MCF 10A (cell line): ENCODE measurements at regions not wholly inside any gene's neighbourhood (a gene's known extent, or its start where the extent isn't known, plus 50 kb on each side); places are given as distances from the start of the nearest gene placed in this dataset.

Source experiments
- BruUV-seq: library from RNA; stranded (reverse); fragments of 400-500 nt; replicated peaks from 2 replicates; lab custom pipeline; 2021; lab: Mats Ljungman, UMichigan
- CTCF ChIA-PET: fragments of 300-600 bp; sonication (Branson Sonifier 250); formaldehyde crosslinking; extraction: SDS; loops from one replicate; lab custom pipeline; 2021; ENCODE audit warnings: antibody characterized with exemption, inconsistent platforms; lab: Yijun Ruan, JAX
- POLR2A ChIA-PET: fragments of 300-600, 350-650 bp; sonication (Branson Sonifier 250); formaldehyde crosslinking; extraction: SDS; loops from one replicate; lab custom pipeline; 2020; ENCODE audit warnings: antibody characterized with exemption, inconsistent platforms; lab: Yijun Ruan, JAX
- DNase-seq: peaks from one replicate; pipeline ENCODE4 v3.0.0-alpha.2; 2018; ENCODE audit not compliant: unreplicated experiment
- H3K27ac Mint-ChIP-seq: one replicate; pipeline ENCODE4 v1.8.0; 2022; ENCODE audit warnings: mild to moderate bottlenecking, low read depth, mixed read lengths; ENCODE audit not compliant: unreplicated experiment
- H3K27me3 Mint-ChIP-seq: one replicate; pipeline ENCODE4 v1.8.0; 2022; ENCODE audit warnings: mixed read lengths; ENCODE audit not compliant: insufficient read depth, unreplicated experiment
- H3K36me3 Mint-ChIP-seq: one replicate; pipeline ENCODE4 v1.8.0; 2022; ENCODE audit warnings: mild to moderate bottlenecking, moderate library complexity, mixed read lengths; ENCODE audit not compliant: insufficient read depth, unreplicated experiment
- H3K4me1 Mint-ChIP-seq: one replicate; pipeline ENCODE4 v1.8.0; 2022; ENCODE audit warnings: mixed read lengths; ENCODE audit not compliant: insufficient read depth, unreplicated experiment
- H3K4me3 Mint-ChIP-seq: one replicate; pipeline ENCODE4 v1.8.0; 2022; ENCODE audit warnings: mild to moderate bottlenecking, moderate library complexity, mixed read lengths; ENCODE audit not compliant: unreplicated experiment
- H3K9me3 Mint-ChIP-seq: one replicate; pipeline ENCODE4 v1.8.0; 2022; ENCODE audit warnings: mixed read lengths; ENCODE audit not compliant: unreplicated experiment
- intact Hi-C: fragments of 100-400 bp; cut with micrococcal nuclease; formaldehyde crosslinking; loops from 2 replicates; pipeline ENCODE4 v1.14.1; 2022
- TF ChIP-seq, protein P1 (sequence below): fragments of 200-600 bp; IDR thresholded peaks from one replicate; pipeline ENCODE4 v1.8.0; 2022; ENCODE audit warnings: antibody characterized with exemption, mild to moderate bottlenecking; ENCODE audit not compliant: unreplicated experiment

- TF ChIP-seq, protein P1, sequence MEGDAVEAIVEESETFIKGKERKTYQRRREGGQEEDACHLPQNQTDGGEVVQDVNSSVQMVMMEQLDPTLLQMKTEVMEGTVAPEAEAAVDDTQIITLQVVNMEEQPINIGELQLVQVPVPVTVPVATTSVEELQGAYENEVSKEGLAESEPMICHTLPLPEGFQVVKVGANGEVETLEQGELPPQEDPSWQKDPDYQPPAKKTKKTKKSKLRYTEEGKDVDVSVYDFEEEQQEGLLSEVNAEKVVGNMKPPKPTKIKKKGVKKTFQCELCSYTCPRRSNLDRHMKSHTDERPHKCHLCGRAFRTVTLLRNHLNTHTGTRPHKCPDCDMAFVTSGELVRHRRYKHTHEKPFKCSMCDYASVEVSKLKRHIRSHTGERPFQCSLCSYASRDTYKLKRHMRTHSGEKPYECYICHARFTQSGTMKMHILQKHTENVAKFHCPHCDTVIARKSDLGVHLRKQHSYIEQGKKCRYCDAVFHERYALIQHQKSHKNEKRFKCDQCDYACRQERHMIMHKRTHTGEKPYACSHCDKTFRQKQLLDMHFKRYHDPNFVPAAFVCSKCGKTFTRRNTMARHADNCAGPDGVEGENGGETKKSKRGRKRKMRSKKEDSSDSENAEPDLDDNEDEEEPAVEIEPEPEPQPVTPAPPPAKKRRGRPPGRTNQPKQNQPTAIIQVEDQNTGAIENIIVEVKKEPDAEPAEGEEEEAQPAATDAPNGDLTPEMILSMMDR: no peak
- no TSS peak for BruUV-seq
- Mint-ChIP-seq H3K4me1 (no peaks in the 10 kb centered on the region), H3K36me3 (no peaks in the 10 kb centered on the region), H3K27ac (no peak overlapping the region), H3K27me3 (no peaks in the 10 kb centered on the region), H3K9me3 (no peaks in the 10 kb centered on the region), H3K4me3 (no peak overlapping the region)
- CTCF ChIA-PET: interaction anchor here (0.8 kb wide), 1 partner anchor 223 kb away, joined by 3 read pairs; no protein-coding TSS in a partner anchor
- intact Hi-C loops: no loop called here
- POLR2A ChIA-PET: no interaction called here
- no peak for DNase-seq
Observed at GRCh38 chr3:197447057-197447456, 108.7 kb downstream of the BDH1 start.

DNA sequence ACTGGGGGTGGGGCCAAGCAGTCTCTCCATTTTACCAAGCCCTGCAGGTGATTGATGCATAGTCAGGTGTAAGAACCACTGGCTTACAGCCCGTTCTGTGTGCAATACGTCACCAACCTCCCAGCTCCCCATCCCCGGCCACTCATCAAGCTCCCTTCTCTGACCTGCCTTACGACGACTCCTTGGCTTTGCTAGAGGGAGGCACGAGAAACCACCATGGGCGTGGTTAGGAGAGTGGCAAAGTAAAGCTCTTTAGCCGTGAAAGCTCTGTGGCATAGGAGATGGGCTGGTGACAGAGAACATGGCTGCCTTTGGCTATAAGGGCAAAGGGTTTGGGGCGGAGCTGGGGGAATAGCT is 109.1 kb downstream of the BDH1 start:
- no TSS peak for BruUV-seq
- TF ChIP-seq, protein P1: no peak
- no peaks in the 10 kb centered on the region for H3K36me3 Mint-ChIP-seq
- no peak overlapping the region for H3K27ac Mint-ChIP-seq
- intact Hi-C loops: no loop called here
- H3K4me1 Mint-ChIP-seq: no peaks in the 10 kb centered on the region
- DNase-seq: no peak
- H3K27me3 Mint-ChIP-seq: no peaks in the 10 kb centered on the region
- ChIA-PET CTCF (interaction anchor here (0.8 kb wide), 1 partner anchor 222 kb away, joined by 3 read pairs; no protein-coding TSS in a partner anchor), POLR2A (no interaction called here)
- no peak overlapping the region for H3K4me3 Mint-ChIP-seq
- no peaks in the 10 kb centered on the region for H3K9me3 Mint-ChIP-seq

GRCh38 chr3:197445896-197446699 is 109.7 kb downstream of the BDH1 start:
- Mint-ChIP-seq H3K4me3 (no peak overlapping the region), H3K4me1 (no peaks in the 10 kb centered on the region), H3K27ac (no peak overlapping the region), H3K36me3 (no peaks in the 10 kb centered on the region), H3K9me3 (no peaks in the 10 kb centered on the region), H3K27me3 (no peaks in the 10 kb centered on the region)
- BruUV-seq: no TSS peak
- TF ChIP-seq, protein P1: no peak
- CTCF ChIA-PET: no interaction called here
- POLR2A ChIA-PET: no interaction called here
- DNase-seq: no peak
- intact Hi-C loops: no loop called here

GRCh38 chr3:197444793-197445379 is 110.9 kb downstream of the BDH1 start:
- BruUV-seq: no TSS peak

More at GRCh38 chr3:197444793-197445379, 110.9 kb downstream of the BDH1 start:
- no peak for DNase-seq
- TF ChIP-seq, protein P1: no peak
- Mint-ChIP-seq H3K36me3 (no peaks in the 10 kb centered on the region), H3K4me1 (no peaks in the 10 kb centered on the region), H3K27ac (no peak overlapping the region), H3K27me3 (no peaks in the 10 kb centered on the region), H3K9me3 (no peaks in the 10 kb centered on the region), H3K4me3 (no peak overlapping the region)
- POLR2A ChIA-PET: interaction anchor here (0.7 to 1.3 kb wide), 3 partner anchors 23 to 50 kb away, joined by 3 to 4 read pairs (median 4); no protein-coding TSS in a partner anchor
- intact Hi-C loops: no loop called here
- CTCF ChIA-PET: interaction anchor here (0.6 kb wide), 2 partner anchors 56 to 1336 kb away, joined by 3 read pairs; no protein-coding TSS in a partner anchor
